GM10266 (cell line): ENCODE measurements at regions not wholly inside any gene's neighbourhood (a gene's known extent, or its start where the extent isn't known, plus 50 kb on each side); places are given as distances from the start of the nearest gene placed in this dataset.

ENCODE experiments used
- DNase-seq: peaks from one replicate; pipeline ENCODE4 v3.0.0; 2012; ENCODE audit errors: extremely low spot score
- TF ChIP-seq, protein P1 (sequence below): IDR thresholded peaks from 2 replicates; pipeline ENCODE4 v1.5.1; 2012; ENCODE audit warnings: mild to moderate bottlenecking, low read depth; ENCODE audit not compliant: control insufficient read depth, insufficient read depth; ENCODE audit errors: missing control alignments

DNA sequence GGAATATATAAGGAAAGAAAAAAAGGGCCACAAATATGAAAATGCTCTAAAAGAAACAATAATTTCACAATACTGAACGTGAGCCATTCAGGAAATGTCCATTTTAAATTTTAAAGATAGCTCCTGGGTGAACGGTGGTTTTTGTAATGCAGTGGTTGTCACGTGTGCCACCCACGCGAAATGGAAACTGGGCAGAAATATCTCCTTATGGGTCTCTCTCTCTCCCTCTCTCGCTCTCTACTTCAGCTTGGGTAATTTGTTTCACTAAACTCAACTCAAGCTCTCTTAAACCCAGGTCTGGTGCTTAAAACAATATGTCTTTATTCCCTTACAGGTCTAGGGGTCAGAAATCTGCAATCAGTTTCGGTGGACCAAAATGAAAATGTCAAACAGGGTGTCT is 150.8 kb downstream of the OR2B2 start:
- TF ChIP-seq, protein P1, sequence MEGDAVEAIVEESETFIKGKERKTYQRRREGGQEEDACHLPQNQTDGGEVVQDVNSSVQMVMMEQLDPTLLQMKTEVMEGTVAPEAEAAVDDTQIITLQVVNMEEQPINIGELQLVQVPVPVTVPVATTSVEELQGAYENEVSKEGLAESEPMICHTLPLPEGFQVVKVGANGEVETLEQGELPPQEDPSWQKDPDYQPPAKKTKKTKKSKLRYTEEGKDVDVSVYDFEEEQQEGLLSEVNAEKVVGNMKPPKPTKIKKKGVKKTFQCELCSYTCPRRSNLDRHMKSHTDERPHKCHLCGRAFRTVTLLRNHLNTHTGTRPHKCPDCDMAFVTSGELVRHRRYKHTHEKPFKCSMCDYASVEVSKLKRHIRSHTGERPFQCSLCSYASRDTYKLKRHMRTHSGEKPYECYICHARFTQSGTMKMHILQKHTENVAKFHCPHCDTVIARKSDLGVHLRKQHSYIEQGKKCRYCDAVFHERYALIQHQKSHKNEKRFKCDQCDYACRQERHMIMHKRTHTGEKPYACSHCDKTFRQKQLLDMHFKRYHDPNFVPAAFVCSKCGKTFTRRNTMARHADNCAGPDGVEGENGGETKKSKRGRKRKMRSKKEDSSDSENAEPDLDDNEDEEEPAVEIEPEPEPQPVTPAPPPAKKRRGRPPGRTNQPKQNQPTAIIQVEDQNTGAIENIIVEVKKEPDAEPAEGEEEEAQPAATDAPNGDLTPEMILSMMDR, result no peak
- DNase-seq, result peak; percentile 66

DNA sequence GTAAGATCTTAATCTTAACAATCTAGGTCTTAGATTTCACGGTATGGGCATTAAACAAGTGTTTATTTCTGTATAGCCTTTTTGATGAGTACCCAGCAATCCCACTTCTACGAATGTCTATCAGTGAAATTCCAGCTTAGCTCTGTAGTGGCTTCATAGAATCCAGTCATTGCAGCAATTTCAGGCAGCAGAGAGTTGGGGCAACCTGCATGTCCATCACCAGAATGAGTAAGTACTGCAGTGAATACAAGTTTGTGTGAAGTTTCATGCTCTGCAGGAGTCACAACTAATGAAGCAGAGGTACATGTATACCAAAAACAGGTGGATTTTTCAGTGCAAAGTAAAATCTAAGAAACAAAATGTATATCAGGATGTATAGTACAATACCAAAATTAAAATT is 151.7 kb downstream of the OR2B2 start:
- DNase-seq, result no peak
- TF ChIP-seq, protein P1, result no peak

DNA sequence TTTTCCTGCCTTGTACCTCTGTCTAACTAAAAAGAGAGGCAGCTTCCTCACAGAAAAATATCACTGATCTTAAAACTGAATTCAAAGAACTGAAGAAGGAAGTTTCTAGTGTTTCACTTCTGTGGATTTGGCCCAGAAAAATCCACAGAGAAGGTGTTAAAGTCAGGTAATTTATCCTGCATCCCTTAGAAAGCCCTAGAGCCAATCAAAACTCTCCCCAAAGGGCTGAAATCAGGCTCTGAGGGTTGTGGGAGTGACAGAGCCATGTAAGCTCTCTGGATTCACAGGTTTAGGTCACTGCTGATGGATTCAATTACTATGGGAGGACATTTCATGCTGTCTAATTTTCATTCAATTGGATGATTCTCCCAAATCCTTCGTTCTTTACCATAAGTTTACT is 152.3 kb downstream of the OR2B2 start:
- DNase-seq, result peak; percentile 42
- TF ChIP-seq, protein P1, result no peak

DNA sequence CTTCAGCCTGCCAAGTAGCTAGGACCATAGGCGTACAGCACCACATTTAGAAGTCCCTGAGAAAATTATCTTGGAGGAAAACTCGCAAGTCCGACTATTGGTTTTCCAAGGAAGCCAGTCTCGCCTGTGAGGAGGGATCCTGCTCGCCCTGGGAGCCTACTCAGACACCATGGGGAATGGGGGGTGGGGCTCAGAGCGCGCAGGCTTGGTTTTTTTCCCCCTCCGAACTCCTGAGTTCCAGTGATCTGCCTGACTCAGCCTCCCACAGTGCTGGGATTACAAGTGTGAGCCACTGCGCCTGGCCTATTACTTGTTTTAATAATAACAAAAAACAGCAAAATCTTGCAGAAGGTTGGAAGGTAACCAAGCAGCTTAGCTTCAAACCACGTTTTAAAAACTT is 153.7 kb downstream of the OR2B2 start:
- TF ChIP-seq, protein P1, result no peak
- no peak for DNase-seq

DNA sequence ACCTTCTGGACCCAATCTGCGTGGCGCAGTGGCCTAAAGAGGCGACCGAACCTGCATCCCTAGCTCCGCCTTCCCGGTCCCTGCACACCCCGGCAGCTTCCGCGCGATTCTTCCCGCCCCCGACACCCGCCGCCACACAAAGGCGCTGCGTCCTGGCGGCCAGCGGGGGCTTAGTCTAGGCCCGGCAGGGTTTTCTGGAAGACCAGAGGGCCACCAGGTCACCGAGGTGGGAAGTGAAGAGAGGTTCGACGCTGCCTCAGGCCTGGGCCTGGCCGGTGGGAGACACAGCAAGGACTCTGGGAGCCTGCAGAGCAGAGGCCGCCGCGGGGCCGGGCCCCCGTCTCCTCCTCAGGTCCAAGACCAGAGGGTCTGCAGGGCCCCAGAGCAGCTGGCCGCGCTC is 154.9 kb downstream of the OR2B2 start:
- TF ChIP-seq, protein P1, result no peak
- peak; percentile 51 for DNase-seq

DNA sequence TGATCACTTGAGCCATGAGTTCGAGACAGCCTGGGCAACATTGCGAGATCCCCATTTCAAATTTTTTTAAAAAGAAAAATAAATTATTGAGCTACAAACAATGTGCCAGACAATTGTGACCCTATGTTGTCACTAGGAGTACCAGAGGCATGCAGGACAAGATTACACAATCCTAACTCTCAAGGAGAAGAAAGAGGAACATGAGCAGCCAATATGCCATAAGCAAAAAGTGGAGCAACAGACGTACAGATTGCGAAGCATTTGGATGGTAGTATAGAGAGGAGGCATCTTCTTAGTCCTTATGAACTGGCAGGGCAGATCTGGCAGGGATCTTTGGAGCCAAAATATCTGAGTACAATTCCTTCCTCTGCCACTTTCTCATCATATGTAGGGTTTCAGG is 156.4 kb downstream of the OR2B2 start:
- TF ChIP-seq, protein P1, result no peak
- DNase-seq, result no peak

DNA sequence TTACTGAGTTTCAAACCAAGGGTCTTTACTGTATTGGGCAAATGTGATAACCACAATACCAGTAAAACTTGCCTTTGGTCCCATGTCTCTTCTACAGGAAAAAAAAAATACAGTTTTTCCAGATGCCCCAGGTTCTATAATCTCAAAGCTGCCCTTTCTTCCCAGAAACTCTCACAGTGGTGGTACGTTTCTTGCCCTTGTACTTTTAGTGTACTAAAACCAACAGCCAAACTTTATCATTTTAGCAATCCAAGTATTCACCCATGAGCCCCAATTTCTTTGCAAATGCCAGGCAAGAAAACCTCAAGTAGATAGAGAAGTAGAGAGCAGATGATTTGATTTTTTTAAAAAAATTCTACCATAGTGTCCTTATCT is 157.8 kb downstream of the OR2B2 start:
- DNase-seq, result no peak
- TF ChIP-seq, protein P1, result no peak
